ENCODE measurements at regions not wholly inside any gene's neighbourhood (a gene's known extent, or its start where the extent isn't known, plus 50 kb on each side); places are given as distances from the start of the nearest gene placed in this dataset.
"Not testable (repeated sequence)": the region's sequence is repeated elsewhere in the genome, so short reads cannot be mapped to it uniquely, and the experiment has no call there.

DNA sequence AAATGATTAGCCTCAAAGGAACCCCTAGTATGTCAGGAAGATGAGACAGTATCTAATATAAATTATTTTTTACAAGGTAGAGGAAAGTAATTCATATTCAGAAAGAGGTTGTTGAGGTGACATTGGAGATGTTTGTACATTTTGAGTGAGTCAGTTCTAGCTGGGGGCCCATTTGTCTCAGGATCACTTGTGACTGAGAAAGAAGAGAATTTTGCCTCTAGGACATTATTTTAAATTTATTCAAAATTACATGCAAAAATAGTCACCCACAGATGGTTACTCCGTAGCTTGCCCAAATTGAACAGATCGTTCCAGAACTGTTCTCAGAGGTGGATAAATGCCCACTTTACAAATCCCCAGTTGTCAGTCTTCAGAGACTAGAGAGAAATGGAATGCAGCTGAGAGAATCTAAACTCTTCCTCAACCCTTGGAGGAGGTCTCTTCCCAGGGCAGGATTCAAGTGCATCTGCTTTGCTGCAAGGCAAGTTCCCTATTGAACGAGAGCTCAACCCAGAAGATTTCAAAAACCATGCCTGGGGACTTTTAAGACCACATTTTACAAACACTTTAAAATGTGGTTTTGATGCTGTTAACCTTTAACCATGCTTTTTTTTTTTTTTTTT lies 987.8 kb upstream of the ADAMTS5 start:
- DNase-seq: no peak

DNA sequence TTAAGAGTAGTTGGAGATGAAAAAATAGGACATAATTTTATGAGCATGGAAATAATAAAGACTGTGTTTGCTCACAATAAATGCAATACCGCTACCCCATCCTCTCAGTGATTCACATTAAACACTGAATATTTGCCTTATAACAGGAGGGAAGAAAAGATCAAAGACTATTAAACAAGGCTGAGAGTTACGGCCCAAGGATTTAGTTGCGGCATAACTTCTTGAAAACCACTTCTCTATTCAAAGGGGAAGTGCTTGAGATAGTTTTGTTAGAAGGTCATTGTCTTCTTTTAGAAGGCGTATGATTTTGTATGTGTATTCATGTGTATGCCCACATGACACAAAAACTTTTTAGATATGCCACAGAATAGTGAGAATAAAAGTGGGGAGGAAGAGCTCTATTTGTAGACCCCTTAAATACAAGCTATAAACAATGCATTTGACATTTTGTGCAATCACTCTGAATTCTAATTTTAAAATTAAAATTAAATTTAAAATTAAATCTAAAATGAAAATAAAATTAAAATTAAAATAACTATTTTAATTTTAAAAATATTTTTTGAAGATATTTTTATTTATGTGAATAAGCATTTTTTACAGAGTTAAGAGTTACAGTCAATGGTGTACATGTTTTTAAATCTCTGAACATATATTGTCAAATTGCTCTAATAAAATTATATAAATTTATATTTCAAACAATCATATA lies 986.6 kb upstream of the ADAMTS5 start:
- DNase-seq: no peak

DNA sequence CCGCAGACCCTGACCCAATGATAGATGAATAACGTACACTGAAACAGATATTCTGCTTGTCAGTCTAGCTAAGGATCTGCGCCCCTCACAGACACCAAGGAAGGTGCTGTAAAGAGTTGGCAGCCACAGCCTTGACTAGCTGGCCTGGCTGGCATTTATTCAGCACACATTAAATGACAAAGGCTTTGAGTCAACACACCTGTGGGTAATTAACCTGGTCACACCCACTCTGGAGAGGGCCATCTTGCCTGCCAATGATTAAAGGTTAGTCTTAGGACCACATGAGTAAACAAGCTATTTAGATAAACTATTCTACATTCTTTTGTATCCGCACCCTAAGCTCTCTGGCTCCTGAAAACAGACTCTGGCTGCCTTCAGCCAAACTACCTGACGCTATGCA lies 982.2 kb upstream of the ADAMTS5 start:
- DNase-seq: not testable (repeated sequence)

DNA sequence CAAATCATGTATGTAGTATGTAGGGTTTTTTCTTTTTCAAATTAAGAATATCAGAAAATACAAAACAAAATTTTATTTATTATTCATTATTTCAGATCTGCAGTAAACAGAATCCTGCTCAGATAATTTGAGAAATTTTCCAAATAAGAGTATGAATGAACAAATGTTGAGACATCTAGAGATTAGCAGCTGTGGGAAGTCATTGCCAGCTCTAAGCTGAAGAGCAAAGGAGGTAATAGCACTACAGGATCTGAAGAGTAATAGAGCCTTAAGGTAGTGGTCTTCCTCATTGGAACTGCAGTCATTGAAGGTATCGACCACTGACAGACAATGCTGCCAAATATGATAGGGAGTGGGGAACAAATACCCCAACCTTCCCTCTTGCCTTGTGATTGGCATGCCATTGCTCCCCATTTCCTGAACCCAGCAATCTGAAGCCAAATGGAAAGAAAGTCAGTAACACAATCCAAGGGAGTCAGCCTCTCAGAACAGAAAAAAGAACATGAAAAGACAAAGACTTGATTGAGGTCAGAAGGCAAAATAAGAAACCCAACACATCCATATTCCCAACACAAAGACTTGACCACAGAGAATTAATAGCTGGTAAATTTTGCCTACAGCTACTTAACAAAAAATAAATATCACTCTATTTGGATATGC lies 963.4 kb upstream of the ADAMTS5 start:
- DNase-seq: not testable (repeated sequence)

DNA sequence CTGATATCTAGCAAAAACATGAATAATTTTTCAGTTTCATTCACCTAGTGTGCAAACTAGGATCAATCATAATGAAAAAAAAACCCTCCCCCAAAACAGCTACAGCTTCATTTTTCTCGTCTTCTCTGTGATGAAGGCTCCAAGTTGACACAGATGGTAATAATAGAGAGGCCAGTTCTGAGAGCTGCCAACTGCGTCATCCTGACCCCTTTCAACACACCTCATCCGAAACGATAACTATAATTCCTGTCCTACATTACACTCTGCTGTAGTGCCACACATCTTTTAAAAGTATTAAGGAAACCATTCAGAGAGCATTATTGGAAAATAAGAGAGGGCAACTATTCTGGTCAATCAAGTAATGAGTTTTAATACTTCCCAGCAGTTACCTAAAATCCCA lies 962.3 kb upstream of the ADAMTS5 start:
- not testable (repeated sequence) for DNase-seq

DNA sequence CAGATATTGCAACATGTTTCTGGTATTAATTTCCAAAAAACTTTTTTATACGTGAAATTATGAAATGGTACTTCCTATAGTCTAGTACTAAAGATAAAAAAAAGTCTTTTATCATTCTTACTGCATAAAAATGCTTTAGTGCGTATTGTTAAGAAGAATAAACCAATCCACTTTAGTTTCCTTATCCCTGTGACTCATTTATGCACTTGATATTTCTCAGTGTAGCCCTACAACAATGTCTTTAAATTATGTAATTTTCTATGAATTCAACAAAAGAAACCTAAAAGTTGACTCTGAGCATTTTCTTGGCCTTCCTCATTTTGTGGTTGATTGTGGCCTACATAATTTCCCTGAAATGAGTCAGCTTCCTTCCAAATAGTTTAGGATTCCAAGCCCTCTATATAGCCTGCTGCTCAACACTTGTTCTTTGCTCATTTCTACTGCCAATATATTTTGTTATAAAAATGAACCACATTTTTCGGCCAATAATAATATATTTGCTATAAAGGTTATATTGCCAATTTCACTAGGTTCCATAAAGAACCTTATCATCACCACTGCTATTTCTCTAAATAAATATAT lies 961.7 kb upstream of the ADAMTS5 start:
- DNase-seq: not testable (repeated sequence)

DNA sequence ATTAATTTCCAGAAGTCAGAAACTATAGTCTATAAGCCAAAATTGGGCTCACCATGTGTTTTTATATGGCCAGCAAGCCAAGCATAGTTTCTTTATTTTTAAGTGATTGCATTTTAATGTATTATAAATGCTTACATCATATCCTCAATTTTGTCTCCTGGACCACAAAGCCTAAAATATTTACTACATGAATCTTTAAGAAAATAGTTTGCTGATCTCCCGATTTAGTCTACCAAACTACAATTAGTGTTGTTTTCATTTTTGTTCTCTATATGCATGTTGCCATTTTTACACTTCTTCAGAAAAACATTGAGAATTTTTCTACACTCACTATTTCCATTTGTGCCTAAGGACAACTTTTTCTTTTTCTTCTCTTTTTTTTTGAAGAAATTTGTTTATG lies 954.5 kb upstream of the ADAMTS5 start:
- not testable (repeated sequence) for DNase-seq

DNA sequence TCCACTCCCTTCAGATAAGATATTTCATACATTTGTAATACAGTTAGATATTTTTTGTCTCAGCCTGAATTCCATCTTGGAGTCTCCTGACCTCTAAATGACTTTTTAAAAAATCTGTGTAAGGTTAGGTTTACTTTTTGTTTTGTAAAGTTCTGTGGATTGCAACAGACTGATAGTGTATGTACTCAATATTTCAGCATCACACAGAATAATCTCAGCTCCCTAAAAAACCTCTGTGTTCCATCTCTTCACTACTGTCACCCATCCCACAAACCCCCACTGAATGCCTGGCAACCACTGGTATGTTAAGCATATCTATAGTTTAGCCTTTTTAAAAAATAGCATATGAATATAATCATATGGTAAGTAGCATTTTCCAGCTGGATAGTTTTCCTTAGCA lies 951.1 kb upstream of the ADAMTS5 start:
- DNase-seq: not testable (repeated sequence)

DNA sequence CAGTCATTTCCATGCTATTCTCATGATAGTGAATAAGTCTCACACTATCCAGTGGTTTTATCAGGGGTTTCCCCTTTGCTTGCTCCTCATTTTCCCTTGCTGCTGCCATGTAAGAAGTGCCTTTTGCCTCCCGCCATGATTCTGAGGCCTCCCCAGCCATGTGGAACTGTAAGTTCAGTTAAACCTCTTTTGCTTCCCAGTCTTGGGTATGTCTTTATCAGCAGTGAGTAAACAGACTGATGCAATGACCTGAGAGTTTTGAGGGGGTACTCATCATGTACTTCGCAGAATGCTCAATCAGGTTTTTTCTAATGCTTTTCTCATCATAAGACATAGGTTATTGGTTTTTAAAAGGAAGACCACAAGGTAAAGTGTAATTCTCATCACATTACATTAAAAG lies 949.4 kb upstream of the ADAMTS5 start:
- not testable (repeated sequence) for DNase-seq

DNA sequence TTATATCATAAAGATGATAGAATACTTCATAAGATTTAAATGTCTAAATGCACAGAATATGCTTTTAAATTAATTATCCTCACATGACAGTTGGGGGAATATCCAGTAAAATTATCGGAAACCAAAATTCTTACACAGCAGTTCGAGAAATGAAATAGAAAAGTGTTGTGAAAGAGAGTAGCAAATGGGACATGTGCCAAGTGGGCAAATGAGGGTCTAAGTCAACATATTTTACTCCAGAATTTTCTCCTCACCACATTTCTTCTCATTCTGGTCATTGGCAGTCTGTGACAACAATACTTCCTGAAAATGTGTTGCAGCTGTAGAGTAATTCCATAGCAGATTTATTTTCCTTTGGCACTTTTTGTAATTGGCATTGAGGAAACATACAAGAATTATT lies 945.2 kb upstream of the ADAMTS5 start:
- not testable (repeated sequence) for DNase-seq

DNA sequence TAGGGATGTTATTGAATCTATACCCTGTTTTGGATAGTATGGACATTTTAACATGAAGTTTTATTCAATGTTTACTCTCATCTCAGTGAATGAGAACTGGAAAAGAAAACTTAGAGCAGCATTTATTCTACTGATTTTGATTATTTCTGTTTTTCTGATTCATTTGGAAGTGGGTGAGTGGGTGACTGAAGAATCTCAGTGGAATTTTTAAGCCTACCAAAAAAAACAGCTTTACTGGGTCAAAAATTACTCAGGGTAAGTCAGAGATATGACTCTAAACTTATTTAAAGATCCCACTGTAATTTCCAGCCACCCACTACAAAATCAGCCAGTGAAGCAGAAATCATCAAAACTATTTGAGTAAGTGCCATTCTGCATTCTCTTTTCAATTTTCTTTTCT lies 942.6 kb upstream of the ADAMTS5 start:
- not testable (repeated sequence) for DNase-seq

DNA sequence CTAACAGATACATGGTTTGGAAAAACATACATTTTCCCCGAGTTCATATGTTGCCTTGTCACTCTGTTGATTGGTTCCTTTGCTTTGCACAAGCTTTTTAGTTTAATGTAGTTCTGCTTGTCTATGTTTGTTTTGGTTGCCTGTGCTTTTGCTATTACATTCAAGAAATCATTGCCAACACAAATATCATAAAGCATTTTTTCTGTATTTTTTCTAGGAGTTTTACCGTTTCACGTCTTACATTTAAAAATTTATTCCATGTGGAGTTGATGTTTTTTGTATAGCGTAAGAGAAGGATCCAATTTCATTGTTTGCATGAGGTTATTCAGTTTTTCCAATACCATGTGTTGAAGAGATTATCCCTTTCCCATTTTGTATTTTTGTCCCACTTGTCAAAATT lies 941.9 kb upstream of the ADAMTS5 start:
- DNase-seq: not testable (repeated sequence)

DNA sequence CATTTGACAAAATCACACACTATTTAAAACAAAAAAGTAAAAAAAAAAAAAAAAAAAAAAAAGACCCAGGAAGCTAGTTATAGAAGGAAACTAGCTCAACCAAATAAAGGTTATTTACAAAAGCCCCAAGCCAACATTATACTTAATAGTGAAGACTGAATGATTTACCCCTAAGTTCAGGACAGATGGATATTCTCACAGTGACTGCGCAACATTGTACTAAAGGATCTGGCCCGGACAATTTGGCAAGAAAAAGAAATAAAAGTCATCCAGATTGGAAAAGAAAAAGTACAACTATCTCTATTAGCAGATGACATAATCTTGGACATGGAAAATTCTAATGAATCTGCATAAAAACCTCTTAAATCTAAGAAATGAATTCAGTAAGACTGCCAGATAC lies 936.0 kb upstream of the ADAMTS5 start:
- not testable (repeated sequence) for DNase-seq

DNA sequence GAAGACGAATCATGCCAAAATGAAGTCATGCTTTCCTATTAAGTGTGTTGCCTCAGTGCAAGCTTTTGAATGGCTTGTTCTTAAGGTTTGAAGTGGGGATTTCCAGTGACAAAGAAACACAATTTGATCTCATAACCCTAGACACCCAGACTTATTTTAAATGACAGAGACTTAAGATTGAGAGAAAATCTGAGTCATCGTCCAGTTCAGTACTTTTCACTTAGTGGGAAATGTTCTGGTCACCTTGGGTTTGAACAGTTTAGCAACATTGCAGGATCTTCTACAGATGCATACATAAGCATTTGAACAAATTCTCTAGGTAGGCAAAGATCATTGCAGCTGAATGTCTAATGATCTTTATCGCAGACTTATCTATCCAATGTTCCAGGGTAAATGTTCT lies 926.7 kb upstream of the ADAMTS5 start:
- not testable (repeated sequence) for DNase-seq

DNA sequence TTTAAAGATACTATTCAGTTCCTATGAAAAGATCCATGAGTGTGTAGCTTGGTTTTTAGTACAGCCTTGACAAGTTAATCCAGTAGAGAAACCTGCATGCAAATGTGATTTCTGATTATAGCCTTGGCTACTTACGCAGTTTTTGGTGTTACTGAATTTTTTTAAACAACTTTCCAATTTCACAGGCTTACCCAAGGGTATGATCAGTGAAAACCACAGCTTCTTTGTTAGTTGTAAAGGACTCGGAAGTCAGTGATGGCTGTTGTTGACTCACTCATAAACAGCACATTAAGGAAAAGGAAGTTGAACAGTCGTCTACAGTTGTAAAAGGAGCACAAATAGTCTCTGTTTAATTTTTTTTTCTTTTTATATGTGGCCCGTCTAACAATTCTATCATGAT lies 924.6 kb upstream of the ADAMTS5 start:
- not testable (repeated sequence) for DNase-seq

DNA sequence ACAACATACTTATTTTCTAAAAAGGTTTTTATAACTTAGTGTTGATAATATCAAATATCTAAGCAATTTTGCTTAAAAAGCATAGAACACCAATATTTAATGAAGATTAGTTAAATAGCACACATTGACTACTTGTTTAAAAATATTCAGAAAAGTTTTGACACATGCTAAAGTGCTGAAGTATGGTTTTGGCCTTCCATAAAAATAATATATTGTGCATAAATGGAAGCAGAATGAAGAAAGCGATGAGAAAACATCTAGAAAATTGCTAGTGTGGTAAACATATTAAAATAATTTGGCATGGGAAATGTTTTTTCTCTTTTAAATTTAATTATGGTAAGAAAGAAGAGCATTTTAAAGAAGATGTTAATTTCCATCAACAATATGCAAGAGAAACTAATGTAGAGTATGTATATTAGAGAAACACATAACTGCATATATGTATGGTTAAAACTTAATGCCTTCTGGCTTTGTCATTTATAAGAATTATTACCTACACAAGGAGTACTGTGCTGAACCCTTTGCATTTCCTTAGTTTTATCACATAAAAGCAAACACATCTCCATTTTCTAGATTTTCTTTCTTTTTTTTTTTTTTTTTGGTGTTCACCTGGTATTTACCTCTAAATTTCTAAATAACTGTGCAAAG lies 921.0 kb upstream of the ADAMTS5 start:
- not testable (repeated sequence) for DNase-seq

DNA sequence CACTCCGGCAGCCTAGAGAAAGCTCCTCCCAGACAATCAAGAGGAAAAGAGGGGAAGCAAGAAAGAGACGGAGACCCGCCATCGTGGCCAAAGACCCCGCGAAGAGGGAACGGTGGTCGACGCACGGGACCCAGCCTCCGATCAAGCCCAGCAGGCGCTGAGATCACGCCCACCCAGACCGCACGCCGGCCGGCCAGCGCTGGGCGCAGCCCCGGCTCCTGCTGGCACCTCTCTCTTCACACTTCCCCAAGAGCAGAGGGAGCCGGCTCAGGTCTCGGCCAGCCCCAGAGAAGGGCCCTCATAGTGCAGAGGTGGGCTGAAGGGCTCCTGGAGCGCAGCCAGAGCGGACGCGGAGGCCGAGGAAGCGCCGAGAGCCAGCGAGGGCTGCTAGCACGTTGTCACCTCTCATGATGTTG lies 918.4 kb upstream of the ADAMTS5 start:
- DNase-seq: no peak

DNA sequence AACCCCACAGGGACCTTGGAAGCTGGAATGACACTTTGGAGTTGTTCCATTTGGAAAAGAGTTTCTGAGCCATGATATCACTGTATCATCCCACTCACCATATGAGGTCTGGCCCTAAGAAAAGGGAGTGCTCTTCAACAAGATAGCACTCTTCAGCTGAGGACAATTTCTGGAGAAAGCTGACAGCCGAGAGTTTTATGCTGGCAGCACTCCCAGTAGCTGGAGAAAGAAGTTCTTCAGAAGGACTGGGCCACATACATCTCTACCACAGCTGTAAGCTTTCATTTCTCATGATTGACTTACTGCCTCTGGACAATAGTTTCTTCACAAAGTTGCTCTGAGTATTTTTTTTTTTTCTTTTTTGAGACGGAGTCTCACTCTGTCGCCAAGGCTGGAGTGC lies 914.4 kb upstream of the ADAMTS5 start:
- DNase-seq: not testable (repeated sequence)

DNA sequence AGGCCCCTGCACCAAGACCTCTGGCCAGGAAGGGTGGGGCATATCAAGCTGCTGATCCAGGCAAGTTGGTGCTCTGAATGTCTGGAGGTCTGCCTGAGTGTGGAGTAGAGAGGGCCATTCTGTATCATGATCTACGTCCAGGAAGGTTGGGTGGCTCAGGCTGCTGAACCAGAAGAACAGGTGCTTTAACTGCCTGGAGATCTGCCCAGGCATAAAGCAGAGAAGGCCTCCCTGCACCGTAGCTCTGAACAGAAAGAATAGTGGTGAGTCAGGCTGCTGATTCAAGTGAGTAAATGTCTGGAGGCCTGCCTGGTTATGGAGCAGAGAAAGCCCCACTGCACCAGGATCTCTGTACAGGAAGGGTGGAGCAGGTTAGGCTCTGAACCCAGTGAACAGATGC lies 905.5 kb upstream of the ADAMTS5 start:
- DNase-seq: not testable (repeated sequence)

DNA sequence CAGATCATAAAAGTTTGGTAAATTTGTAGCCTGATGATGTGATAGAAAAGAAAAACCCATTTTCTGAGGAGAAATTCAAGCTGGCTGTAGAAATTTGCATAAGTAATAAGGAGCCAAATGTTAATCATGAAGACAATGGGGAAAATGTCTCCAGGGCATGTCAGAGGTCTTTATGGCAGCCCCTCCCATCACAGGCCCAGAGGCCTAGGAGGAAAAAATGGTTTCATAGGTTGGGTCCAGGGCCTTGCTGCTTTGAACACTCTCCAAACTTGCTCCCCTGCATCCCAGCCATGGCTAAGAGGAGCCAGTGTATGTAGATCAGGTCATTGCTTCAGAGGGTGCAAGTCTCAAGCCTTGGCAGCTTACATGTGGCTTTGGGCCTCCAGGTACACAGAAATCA lies 903.9 kb upstream of the ADAMTS5 start:
- DNase-seq: not testable (repeated sequence)

DNA sequence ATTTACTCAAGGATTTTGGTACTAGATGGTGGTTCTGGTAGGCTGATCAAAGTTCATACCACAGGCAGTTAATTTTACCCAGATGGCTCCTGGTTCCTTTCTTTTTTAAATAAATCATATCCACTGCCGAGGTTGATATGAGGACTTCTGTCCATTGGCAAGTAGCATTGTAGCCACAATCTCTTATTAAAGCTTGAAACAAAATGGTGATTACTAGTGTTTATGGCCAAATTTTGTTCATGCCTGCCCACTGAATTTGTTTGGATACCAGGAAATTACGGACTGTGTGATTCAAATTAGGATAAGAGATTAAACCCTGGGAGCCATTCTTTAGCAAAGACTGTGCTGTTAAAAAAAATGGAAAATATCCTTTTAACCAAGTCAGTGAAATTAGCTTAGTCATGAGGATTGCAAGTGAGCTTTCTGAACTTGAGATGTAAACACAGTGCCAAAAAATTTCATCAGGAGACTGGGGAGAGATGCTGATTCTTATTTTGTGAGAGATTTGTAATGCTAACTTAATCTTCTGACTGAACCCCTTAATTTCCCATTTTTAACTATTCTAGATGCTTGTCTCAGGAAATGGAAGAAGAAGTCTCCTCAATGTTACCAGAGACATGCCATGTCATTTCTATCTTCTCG lies 893.5 kb upstream of the ADAMTS5 start:
- DNase-seq: not testable (repeated sequence)

Measured in C1 segment of cervical spinal cord (tissue), 14 donors.